CD14-positive monocyte (primary cell): ENCODE measurements at regions not wholly inside any gene's neighbourhood (a gene's known extent, or its start where the extent isn't known, plus 50 kb on each side); places are given as distances from the start of the nearest gene placed in this dataset.

Experiments used
- DNase-seq, 3 donors: peaks; one replicate each; pipeline ENCODE4 v3.0.0-alpha.2; 2011 to 2022
- H2AFZ ChIP-seq: 2 replicates; pipeline ENCODE4 v1.6.0; 2012; ENCODE audit warnings: mild to moderate bottlenecking, low read depth, low read length, inconsistent platforms; ENCODE audit not compliant: insufficient read depth, poor library complexity, severe bottlenecking
- H3K27ac ChIP-seq, 2 donors: 1 replicate in 1 of 2; 2 replicates in 1 of 2; pipeline ENCODE4 v1.5.1; 2012 to 2013; ENCODE audit warnings: low read length in 2 of 2, control low read depth in 1 of 2, inconsistent platforms in 1 of 2, low read depth in 1 of 2, mild to moderate bottlenecking in 1 of 2
- H3K27me3 ChIP-seq, 2 donors: one replicate each; pipeline versions ENCODE4 v1.6.0 to v1.6.1; 2011 to 2013; ENCODE audit warnings: low read length in 2 of 2; ENCODE audit not compliant: control insufficient read depth in 2 of 2, insufficient read depth in 2 of 2
- H3K36me3 ChIP-seq, 2 donors: replicated peaks in 1 of 2; 1 replicate in 1 of 2; 2 replicates in 1 of 2; pipeline versions ENCODE4 v1.5.1 to v1.6.1; 2012 to 2013; ENCODE audit warnings: low read length in 2 of 2, control low read depth in 1 of 2, inconsistent platforms in 1 of 2, mild to moderate bottlenecking in 1 of 2; ENCODE audit not compliant: insufficient read depth in 2 of 2, control insufficient read depth in 1 of 2
- H3K4me1 ChIP-seq, 2 donors: 1 replicate in 1 of 2; 2 replicates in 1 of 2; pipeline versions ENCODE4 v1.5.1 to v1.6.1; 2012 to 2013; ENCODE audit warnings: low read length in 2 of 2, control low read depth in 1 of 2, inconsistent platforms in 1 of 2, mild to moderate bottlenecking in 1 of 2, moderate library complexity in 1 of 2; ENCODE audit not compliant: insufficient read depth in 2 of 2, control insufficient read depth in 1 of 2
- H3K4me2 ChIP-seq: replicated peaks from 2 replicates; pipeline ENCODE3; 2012; ENCODE audit warnings: low read length, moderate library complexity, mild to moderate bottlenecking; ENCODE audit not compliant: poor library complexity, severe bottlenecking; ENCODE audit errors: extremely low read depth
- H3K4me3 ChIP-seq, 3 experiments: fragments of 200-600 bp in 1 of 3; sonication (generic) in 1 of 3; replicated peaks in 1 of 3; 1 replicate in 2 of 3; 2 replicates in 1 of 3; pipeline ENCODE4 v1.5.1; 2011 to 2013; ENCODE audit warnings: low read length in 3 of 3, mild to moderate bottlenecking in 3 of 3, control low read depth in 2 of 3, low read depth in 2 of 3, inconsistent platforms in 1 of 3, moderate library complexity in 1 of 3
- H3K79me2 ChIP-seq: 2 replicates; pipeline ENCODE4 v1.6.0; 2012; ENCODE audit warnings: mild to moderate bottlenecking, control low read depth, inconsistent platforms, low read length, moderate library complexity; ENCODE audit not compliant: insufficient read depth
- H3K9ac ChIP-seq: 2 replicates; pipeline ENCODE4 v1.6.0; 2017; ENCODE audit warnings: low read length, mild to moderate bottlenecking; ENCODE audit not compliant: insufficient read depth, poor library complexity, severe bottlenecking
- H3K9me3 ChIP-seq, 2 donors: replicated peaks in 1 of 2; 1 replicate in 1 of 2; 2 replicates in 1 of 2; pipeline versions ENCODE4 v1.5.1 to v1.6.1; 2012 to 2013; ENCODE audit warnings: low read length in 2 of 2, control low read depth in 1 of 2; ENCODE audit not compliant: control insufficient read depth in 1 of 2, insufficient read depth in 1 of 2
- H4K20me1 ChIP-seq: 2 replicates; pipeline ENCODE4 v1.6.0; 2012; ENCODE audit warnings: mild to moderate bottlenecking, low read length, control low read depth, moderate library complexity; ENCODE audit not compliant: insufficient read depth
- H3K27ac Mint-ChIP-seq, 7 donors: one replicate each; pipeline ENCODE4 v1.8.0; 2020; ENCODE audit warnings: mild to moderate bottlenecking in 7 of 7, mixed read lengths in 7 of 7, moderate library complexity in 6 of 7, inconsistent platforms in 2 of 7
- H3K27me3 Mint-ChIP-seq, 3 donors: one replicate each; pipeline ENCODE4 v1.8.0; 2021 to 2022; ENCODE audit warnings: low read depth in 3 of 3, mild to moderate bottlenecking in 3 of 3, mixed read lengths in 3 of 3, moderate library complexity in 3 of 3, inconsistent platforms in 1 of 3
- H3K36me3 Mint-ChIP-seq, 2 donors: one replicate each; pipeline ENCODE4 v1.8.0; 2020; ENCODE audit warnings: mixed read lengths in 2 of 2, inconsistent platforms in 1 of 2, mild to moderate bottlenecking in 1 of 2
- H3K4me1 Mint-ChIP-seq: one replicate; pipeline ENCODE4 v1.8.0; 2020; ENCODE audit warnings: mild to moderate bottlenecking, mixed read lengths
- H3K4me3 Mint-ChIP-seq, 2 donors: one replicate each; pipeline ENCODE4 v1.8.0; 2020; ENCODE audit warnings: mild to moderate bottlenecking in 2 of 2, mixed read lengths in 2 of 2, moderate library complexity in 1 of 2
- H3K9me3 Mint-ChIP-seq, 7 donors: one replicate each; pipeline ENCODE4 v1.8.0; 2020 to 2022; ENCODE audit warnings: mixed read lengths in 7 of 7, mild to moderate bottlenecking in 6 of 7, moderate library complexity in 6 of 7, inconsistent platforms in 2 of 7
- WGBS: methylation state at CpG from one replicate; pipeline ENCODE4 v1.1.5; 2013; ENCODE audit warnings: missing lambda C conversion rate; ENCODE audit not compliant: insufficient coverage; 5-methylcytosine and 5-hydroxymethylcytosine counted together
- intact Hi-C, 2 donors: fragments of 100-400 bp; cut with micrococcal nuclease; formaldehyde crosslinking; loops; one replicate each; pipeline versions ENCODE4 v1.15.0 to v1.15.1; 2023
- TF ChIP-seq, protein P1 (sequence below): fragments of 200-600 bp; IDR thresholded peaks from one replicate; pipeline ENCODE4 v1.8.0; 2022; ENCODE audit warnings: antibody characterized with exemption, mild to moderate bottlenecking

DNA sequence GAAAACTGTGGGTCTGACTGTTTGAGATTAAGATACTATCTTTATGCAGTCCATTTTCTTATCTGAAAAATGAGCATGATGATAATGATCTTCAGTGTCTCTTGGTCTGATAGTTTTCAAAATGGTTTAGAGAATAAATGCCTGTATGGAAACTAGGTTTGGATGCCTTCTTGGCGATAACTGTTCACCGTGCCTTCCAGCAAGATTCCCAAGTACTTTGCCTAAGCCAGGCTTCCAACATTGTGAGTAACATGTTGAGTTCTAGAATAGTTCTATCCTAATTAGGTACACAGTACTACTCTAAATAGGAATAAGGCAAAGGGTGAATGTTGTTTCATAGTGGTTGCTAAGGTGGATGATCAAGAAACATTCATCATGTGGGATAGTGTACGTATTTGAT lies 940.2 kb downstream of the MCTP2 start:
- H3K79me2 ChIP-seq: no peaks in the 10 kb centered on the region
- 100% methylated on average over 1 of the region's 3 CpGs for WGBS
- no peak overlapping the region for H3K27ac ChIP-seq
- Mint-ChIP-seq H3K27me3 (peaks cover 0 to 2% (median 0%) of the 10 kb centered on the region in 3 donors), H3K27ac (no peak overlapping the region), H3K36me3 (no peaks in the 10 kb centered on the region), H3K9me3 (peaks cover 0 to 7% (median 0%) of the 10 kb centered on the region in 7 donors), H3K4me3 (no peak overlapping the region), H3K4me1 (no peaks in the 10 kb centered on the region)
- TF ChIP-seq, protein P1, sequence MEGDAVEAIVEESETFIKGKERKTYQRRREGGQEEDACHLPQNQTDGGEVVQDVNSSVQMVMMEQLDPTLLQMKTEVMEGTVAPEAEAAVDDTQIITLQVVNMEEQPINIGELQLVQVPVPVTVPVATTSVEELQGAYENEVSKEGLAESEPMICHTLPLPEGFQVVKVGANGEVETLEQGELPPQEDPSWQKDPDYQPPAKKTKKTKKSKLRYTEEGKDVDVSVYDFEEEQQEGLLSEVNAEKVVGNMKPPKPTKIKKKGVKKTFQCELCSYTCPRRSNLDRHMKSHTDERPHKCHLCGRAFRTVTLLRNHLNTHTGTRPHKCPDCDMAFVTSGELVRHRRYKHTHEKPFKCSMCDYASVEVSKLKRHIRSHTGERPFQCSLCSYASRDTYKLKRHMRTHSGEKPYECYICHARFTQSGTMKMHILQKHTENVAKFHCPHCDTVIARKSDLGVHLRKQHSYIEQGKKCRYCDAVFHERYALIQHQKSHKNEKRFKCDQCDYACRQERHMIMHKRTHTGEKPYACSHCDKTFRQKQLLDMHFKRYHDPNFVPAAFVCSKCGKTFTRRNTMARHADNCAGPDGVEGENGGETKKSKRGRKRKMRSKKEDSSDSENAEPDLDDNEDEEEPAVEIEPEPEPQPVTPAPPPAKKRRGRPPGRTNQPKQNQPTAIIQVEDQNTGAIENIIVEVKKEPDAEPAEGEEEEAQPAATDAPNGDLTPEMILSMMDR: no peak
- H3K9me3 ChIP-seq: no peaks in the 10 kb centered on the region
- no peaks in the 10 kb centered on the region for H3K27me3 ChIP-seq
- H4K20me1 ChIP-seq: no peaks in the 10 kb centered on the region
- H2AFZ ChIP-seq: no peak overlapping the region
- DNase-seq: no peak
- intact Hi-C loops: no loop called here
- H3K4me2 ChIP-seq: no peak overlapping the region
- H3K9ac ChIP-seq: no peak overlapping the region
- no peaks in the 10 kb centered on the region for H3K36me3 ChIP-seq
- H3K4me1 ChIP-seq: no peaks in the 10 kb centered on the region
- no peak overlapping the region for H3K4me3 ChIP-seq

DNA sequence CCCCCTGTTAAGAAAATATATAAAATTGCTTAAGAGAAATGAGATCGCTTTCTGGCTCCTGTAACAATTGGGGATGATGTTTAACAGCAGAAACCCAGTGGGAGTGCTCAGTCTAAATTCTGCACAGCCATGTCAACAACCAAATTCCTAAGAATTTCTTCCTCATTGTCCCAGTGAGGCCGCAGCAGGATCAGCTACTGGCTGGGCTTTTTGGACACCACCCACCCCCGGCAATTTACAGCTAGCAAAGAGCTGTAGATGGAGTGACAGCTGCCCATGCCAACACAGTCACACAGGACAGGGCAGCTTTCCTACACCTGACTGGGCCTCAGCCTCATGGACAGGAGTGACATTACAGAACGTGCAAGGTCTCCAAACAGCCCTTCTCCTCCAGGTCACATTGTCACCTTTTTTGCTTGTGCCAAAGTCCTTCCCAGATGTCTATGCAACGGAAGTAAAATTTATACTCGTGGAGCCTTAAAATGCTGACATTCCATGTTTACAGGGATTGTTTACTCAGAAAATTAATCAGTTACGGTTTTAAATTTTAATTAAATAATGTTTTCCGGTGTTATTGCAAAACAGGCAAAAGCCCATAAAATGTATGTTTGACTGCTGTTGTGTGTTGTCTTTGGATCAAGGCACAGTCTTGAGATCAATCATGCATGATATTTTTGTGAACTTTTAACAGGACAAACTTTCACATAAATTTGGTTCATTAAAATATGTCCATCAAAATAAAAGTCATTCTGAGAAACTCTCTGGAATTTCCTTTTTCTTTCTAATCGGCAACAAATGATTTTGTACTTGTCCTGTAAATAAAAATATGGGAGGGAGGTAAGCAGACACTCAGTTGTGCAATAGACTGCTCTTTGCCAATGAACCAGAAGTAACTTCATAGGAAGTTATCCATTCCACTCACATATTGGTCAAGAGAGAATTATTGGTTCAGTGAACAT lies 943.2 kb downstream of the MCTP2 start:
- H3K4me1 Mint-ChIP-seq: no peaks in the 10 kb centered on the region
- Histone ChIP-seq H3K27me3 (no peaks in the 10 kb centered on the region), H3K79me2 (no peaks in the 10 kb centered on the region), H3K4me2 (no peak overlapping the region), H2AFZ (no peak overlapping the region), H3K9me3 (no peaks in the 10 kb centered on the region), H3K4me3 (no peak overlapping the region), H3K27ac (no peak overlapping the region), H3K4me1 (no peaks in the 10 kb centered on the region), H3K36me3 (no peaks in the 10 kb centered on the region), H3K9ac (no peak overlapping the region), H4K20me1 (no peaks in the 10 kb centered on the region)
- no peaks in the 10 kb centered on the region for H3K36me3 Mint-ChIP-seq
- no peak overlapping the region for H3K4me3 Mint-ChIP-seq
- no peak overlapping the region for H3K27ac Mint-ChIP-seq
- 88% methylated on average over 5 of the region's 9 CpGs for WGBS
- intact Hi-C loops: no loop called here
- peaks cover 0 to 6% (median 3%) of the 10 kb centered on the region in 7 donors for H3K9me3 Mint-ChIP-seq
- TF ChIP-seq, protein P1: no peak
- DNase-seq: no peak
- H3K27me3 Mint-ChIP-seq: peaks cover 0 to 2% (median 0%) of the 10 kb centered on the region in 3 donors
